ENCODE measurements at regions not wholly inside any gene's neighbourhood (a gene's known extent, or its start where the extent isn't known, plus 50 kb on each side); places are given as distances from the start of the nearest gene placed in this dataset.

DNA sequence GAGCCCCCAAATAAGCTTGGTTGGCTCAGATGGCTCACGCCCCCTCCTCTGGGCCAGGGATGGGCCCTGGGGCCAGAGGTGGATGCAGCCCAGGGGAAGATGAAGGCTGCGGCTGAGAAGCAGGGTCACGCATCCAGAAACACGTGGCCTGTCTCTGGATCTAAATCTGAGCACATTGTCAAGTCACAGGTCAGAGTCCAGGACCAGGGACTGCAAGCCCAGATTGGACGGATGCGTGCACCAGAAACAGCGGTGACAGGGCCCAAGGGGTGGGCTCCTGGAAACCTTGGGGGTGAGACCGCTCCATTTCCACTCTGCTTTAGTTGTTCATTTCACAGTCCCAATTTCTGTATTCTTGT, 226.2 kb downstream of the ACKR3 start:
- DNase-seq (ENCODE audit: low spot score), result no peak

DNA sequence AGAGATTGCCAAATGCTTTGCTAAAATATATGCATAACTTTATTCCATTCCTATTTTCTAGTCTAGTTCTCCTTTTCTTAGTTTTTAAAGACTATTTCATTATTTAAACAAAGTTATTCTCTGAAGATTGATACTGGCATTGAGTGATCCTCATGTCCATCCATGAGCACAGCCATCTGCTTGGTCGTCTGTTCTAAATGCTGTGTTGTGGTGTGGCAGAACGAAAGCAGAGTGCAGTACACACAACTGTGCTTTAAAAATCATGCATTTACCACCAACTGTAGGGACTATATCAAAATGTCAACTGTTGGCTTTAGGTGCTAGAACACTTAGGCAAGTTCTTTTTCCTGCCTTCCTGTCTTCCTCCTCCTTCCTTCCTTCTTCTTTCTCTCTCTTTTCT, 226.6 kb downstream of the ACKR3 start:
- DNase-seq (ENCODE audit: low spot score), result no peak

DNA sequence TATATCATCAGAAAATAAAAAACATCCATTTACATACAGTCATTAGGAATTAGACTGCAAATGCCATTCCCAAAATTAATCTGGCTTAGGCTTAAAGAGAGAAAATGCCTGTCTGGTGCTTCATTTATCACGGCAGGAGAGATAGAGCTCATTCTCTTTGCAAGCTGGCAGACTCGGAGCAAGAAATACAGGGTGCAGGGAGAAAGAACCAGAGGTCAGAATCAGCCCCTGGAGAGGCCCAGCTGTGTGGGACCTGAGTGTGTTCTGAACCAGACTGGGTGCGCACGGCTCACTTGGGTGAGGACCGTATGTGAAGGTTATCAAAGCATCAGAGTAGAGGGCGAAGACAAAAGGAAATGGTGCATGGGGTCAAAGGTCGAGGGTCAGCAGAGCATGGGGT, 227.8 kb downstream of the ACKR3 start:
- no peak for DNase-seq (ENCODE audit: low spot score)

DNA sequence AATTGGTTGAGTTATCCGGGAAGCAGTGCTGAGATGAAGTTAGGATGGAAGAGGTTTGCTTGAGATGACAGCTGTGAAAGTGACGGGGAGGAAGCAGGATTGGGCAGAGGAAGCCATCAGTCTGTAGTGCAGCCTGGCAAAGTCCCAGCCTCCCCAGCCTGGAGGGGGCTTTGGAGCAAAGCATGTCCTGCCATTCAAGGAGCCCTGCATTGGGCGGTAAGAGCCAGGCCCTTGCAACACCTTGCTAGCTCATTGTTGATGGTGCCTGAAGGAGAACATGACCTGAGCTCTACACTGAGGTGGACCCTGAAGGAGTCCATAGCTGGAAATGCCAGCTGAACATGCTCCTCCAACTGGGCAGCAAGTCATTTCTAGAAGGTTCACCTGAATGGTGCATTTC, 228.9 kb downstream of the ACKR3 start:
- DNase-seq (ENCODE audit: low spot score), result no peak

DNA sequence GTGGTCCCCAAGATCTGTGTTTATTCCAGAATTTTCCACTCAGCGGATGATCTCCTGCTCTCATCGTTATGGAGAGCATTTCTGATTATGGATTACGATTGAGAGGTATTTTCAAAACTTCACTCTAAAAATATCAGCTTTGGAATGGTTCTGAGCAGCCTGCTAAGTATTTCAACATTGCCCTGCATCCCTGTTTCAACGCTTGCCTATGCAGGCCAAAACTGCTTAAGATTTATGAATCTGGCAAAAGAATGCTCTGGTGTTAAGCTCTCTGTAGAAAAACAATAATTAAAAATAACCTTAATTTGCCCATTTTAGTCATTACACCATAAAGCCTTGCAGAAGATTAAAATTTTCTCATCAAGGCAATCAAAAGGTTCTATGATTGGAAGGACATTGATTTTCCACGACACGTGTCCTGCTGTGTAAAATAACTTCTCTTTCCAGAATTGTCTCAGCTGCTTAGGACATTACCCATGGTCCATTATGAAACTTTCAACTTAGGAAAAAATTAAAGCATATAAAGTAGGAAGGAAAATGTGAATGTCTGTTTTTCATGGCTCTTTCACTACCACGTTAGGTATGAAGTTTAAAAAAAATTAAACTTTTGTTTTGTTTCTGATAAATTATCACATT, 229.9 kb downstream of the ACKR3 start:
- DNase-seq (ENCODE audit: low spot score), result no peak

DNA sequence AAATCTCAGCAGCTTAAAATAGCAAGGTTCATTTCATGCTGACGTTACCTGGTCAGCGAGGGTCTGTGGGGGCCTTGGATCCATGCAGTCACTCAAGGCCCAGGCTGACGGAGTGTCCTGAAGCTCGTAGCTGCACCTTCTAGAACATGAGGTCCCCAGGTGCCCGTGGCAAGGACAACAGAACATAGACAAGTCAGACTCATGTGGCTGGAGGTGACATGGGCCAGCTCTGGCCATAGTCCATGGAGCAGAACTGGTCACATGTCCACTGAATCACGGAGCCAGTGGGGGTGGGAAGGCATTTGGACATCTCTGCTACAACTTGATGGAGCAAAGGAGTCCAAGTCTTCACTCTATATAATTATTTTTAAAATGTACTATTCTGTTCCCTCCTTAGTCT, 233.2 kb downstream of the ACKR3 start:
- no peak for DNase-seq (ENCODE audit: low spot score)

DNA sequence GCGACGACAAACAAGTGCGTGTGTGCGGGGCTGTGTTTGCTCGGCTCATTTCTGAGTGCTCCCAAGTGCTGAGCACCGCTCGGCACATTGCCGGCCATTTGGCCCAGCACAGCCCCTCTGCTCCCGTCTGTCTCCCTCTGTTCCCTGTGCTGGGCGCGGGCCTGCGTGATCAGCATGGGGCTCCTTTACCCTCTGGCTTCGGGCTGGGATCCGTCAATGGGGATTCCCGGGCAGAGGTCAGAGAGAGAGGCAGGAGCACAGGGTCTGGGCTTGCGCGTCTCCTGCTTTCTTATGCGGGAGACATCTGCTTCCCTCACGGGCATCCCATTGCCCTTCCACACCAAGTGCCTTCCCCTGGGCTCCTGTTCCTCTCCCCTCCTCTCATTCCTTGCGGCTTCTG, 234.0 kb downstream of the ACKR3 start:
- DNase-seq (ENCODE audit: low spot score), result no peak

DNA sequence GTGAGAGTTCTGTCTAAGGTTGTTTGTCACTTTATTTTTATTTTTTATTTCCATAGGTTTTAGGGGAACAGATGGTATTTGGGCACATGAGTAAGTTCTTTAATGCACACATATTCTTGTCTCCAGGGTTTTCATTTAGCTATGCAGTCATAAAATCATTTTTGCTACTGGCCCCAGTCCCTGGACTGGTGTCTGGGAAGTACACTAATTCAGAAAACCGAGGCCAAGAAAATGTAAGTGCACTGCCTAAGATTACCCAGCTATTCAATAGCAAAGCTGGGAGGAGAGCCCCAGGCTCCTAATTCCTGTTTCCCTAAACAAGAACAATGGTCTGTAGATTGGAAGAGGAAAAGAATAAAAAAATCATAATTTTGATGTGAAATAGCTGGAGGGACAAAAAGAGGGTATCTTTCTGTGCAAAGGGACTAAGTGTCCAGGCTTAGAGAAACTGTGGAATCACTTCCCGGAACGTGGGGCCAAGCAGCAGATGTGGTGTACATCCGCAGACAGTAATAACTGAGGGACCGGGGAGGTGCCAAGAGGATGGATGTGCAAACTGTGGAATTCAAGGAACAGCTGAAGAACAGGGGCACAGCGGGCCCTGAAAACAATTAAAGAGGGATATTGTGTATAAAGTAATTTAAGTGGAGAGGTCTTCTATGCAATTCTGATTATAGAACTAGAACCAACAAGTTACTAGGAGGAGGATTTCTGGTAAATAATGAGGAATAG, 236.3 kb downstream of the ACKR3 start:
- no peak for DNase-seq (ENCODE audit: low spot score)

DNA sequence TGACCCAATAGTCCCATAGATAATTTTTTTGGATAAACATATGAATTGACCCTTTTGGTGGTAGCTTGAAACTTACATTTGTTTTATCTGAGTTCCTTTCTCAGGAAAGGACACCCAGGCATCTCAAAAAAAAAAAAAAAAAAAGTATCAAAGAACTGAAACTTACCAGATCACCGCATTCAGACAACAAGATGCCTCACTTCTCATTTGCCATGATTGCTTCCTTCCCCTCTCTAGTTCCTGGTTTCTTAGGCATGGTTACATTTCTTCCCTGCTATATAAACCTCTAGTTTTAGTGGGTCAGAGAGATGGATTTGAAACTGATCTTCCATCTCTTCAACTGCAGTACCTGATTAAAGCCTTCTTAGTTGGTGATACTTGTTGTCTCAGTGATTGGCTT, 240.1 kb downstream of the ACKR3 start:
- DNase-seq (ENCODE audit: low spot score), result no peak

DNA sequence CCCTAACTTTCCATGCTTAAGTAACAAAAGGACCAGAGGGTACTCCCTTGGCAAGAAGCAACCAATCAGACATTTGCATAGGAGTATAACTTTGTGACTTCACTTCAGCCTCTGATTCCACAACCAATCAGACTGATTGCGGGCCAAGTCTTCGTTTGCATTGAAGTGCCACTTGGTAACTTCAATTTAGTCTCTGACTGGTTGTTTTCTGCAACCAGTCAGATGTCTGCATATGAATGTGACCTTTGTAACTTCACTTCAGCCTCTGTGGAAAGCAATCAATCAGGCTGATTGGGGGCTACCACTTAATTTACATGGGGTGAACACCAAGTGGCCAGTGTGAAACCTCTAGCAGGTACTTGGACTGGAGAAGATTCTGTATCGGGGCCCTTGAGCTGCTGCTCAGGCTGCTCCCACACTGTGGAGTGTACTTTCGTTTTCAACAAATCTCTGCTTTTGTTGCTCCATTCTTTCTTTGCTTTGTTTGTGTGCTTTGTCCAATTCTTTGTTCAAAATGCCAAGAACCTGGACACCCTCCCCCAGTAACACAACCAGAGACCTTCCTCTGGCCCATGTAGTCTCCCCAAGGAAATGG, 241.5 kb downstream of the ACKR3 start:
- no peak for DNase-seq (ENCODE audit: low spot score)

DNA sequence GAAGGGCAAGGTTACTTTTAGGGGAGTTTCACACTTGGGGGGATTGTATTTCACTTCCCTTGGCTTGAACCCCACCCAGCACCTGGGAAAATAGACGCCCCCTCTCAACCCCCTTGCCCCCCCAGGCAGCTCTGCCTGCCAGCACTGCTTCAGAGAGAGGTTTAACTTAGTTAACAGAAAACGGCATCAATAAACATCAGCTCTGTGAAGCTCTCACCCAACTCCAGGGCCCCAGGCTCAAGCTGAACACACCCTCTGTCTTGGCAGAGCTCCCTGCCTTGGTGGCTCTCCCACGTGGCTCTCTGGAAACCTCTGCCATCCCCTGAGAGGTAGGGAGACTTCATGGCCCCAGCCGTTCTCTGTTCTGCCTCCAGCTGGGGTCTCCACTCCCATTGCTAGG, 244.1 kb downstream of the ACKR3 start:
- DNase-seq (ENCODE audit: low spot score), result no peak

DNA sequence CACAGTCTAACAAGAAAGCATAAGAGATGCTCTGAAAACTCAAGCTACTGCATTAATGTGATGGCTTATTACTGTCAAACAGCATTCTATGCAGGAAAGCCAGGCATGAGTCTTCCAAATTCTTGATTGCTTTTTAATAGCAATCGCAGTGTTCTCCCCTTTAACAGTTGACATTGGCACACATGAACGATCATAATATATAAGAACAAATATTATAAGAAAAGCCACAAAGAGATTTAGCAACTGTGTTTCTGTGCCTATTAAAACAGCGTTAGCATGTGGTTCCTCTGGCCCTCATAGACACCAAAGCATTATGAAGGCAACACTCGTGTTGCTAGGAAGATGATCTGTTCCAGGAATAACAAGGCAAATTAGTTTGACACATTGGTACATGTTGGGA, 245.0 kb downstream of the ACKR3 start:
- no peak for DNase-seq (ENCODE audit: low spot score)

DNA sequence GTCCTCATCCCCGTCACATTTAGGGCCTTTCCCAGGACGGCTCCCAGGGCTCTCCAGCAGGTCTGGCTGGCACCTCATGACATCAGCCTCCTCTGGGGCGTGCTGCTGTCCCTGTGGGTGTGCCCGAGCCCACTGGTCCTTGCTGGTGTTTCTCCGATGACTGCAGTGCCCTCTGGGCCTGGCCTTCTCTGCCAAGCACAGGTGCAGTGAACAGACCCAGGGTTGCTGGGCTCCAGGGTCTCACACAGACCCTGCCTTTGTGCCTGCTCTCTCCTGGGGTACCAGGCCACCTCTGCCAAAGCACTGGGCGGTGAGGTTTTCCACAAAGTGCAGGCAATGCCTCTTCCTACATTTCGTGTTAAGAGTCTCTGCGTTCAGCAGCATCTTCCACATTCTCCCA, 246.1 kb downstream of the ACKR3 start:
- no peak for DNase-seq (ENCODE audit: low spot score)

DNA sequence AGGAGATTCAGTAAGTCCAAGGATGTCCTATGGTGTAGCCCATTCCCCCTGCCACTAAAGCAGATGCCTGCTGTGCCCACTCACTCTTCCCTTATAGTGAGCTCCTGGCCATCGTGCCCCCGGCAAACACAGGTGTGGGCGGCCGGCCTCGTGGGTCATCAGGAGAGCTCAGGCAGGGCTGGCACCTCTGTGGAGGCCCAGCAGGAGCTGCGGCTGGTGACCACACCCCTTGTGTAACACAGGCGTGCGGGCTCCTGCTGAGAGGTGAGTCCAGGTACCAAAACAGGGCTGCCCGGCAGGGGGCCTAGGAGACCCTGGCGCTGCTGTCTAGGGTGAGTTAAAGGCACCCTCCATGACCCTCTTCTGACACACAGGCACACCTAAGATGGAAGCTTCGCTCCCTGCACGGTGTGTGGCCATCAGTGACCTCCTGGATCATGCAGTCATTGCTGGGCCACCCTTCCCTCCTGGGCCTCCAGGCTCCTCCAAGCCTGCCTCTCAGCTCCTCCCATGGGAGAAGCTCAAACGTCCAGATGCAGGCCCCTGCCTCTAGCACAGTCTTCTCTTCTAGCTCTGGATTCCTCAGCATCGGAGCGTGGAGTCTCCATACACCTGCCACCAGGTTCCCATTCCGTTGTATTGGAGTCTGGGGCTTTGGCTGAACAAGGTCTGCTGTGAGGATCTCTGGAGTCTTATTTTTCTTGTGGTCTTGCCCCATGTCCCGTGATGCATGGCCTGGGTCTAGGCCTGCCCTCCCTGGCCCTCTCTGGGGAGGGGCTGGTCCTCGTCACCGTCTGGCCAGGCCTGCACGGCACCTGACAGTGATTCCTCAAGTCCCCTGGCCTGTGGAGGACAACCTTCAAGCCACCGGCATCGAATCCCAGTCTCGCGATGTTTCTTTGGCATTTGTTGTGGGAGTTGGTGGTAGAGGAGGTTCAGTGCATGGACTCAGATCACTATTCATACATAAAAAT, 246.9 kb downstream of the ACKR3 start:
- no peak for DNase-seq (ENCODE audit: low spot score)

DNA sequence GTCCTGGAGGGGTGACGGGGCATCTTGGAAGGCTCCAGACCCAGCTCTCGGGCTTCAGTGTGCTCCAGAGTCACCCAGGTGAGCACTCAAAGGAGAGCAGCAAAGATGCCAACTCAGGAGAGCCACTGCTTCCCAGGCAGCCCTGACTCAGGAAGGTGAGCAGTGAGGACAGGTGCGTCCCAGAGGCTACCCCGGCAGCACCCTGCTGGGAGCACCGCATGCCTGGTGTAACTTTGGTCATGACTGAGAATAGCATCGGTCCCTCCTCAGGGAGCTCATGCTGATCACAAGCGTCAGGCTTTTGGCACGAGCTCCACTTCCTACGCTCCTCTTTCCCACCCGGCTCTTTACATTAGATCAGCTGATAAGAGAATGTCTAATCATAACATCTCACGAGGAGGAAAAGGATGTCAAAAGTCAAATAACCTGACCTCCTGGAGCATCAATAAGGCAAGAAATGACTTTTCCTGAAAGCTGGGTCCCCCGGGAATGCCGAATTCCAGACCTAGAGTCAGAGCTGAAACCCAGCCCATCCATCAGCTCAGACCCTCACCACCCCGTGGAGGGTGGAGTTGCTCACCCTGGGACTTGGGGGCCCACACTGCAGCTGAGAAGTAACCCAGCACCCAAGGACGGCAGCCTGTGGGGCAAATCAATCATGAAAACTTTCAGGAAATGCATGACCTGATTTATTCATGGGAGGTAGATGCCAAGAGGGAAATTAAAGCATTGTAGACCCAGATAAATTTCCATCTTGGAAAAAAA, 248.8 kb downstream of the ACKR3 start:
- no peak for DNase-seq (ENCODE audit: low spot score)

DNA sequence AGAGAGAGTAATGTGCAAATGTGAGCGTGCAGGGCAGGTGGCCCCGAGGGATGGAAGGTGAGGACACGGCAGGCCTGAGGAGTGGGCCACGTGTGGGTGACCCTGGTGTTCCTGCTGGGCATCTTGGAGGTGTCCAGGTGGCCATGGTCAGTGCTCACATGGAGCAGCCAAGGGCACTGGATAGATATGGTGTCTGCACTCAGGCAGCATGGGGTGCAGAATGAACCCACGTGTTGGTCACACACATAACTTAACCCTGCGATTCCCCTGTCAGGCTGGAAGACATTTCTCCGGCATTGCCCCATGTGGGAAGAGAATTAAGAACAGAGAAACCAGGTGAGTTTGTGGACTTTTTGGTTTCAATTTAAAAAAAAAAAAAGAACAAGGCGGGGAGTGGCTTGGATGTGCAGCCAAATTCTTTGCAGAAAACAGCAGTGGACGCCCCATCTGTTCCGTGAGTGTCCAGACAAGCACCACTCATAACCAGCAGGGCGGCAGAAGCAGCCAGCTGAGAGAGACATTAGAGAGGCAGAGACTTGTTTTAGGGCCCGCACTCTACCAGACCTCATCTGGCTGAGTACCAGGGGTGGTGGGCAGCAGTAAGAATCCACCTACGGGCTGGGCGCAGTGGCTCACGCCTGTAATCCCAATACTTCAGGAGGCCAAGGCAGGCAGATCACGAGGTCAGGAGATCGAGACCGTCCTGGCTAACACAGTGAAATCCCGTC, 249.8 kb downstream of the ACKR3 start:
- no peak for DNase-seq (ENCODE audit: low spot score)

DNA sequence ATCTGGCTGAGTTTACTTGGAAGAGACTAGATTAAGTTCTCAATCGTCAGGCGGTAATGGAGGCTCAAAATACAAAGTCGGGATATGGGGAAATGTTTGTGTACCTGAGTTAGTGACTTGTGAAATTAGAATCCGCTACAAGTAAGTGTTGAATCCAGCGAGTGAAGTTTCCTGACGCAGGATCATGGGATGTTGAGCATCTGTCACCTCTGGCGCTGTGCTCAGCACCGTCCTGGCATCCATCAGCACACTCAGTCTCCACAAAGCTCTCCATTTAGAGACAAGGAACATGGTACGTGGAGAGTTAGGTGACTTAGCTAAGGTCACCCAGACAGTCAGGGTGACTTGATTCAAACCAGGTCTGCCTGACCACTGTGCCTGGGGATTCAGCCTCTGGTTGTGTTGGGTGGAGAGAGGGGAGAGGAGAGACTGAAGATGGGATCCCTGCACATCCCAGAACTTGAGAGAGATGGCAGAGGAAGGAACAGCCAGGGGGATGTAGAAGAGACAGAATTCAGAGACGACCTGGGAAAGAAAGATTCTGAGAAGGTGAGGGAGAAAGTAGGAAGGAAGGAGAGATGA, 251.2 kb downstream of the ACKR3 start:
- DNase-seq (ENCODE audit: low spot score), result no peak

DNA sequence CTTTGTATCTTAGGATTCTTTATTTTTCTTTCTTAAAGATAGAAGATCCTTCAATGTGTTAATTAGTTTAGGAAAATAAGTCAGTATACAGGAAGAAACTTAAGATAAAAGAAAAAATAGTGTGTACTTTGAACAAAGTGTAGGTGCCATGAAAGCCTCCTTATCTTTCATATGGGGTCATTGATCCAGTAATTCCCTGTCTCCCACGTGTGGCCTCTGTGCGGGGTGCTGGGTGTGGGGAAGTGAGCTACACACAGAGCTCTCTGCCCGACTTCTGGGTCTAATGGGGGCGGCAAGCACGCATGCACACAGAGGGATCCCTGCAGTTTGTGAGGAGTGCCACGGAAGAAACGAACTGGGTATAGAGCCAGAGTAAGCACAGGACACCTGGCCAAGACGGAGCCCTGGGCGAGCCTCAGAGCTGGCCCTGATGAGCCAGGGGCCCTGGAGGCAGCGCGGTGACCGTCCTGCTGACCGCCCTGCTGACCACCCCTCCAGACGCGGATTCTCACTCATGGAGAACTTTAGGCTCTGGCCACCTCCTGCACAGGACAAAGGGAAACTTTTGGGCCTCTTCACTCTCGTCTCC, 253.5 kb downstream of the ACKR3 start:
- DNase-seq (ENCODE audit: low spot score), result no peak

DNA sequence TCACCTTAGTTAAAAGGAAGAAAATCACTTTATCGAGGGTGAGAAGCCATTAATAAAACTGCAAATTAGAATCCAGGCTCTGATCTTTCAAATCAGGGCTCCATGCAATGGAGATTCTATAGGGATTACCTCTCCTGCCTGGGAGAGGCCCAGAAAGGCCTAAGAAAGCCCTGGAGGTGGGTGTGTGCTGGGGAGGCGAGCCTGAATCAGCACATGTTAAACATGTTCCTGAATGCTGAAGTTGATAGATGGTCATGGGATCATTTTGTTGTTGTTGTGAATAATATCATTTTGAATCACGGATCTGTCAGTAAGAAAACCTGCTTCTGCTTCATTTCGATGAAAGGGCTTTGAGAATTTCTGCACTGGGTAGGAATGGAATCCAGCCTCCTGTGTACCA, 254.3 kb downstream of the ACKR3 start:
- no peak for DNase-seq (ENCODE audit: low spot score)

DNA sequence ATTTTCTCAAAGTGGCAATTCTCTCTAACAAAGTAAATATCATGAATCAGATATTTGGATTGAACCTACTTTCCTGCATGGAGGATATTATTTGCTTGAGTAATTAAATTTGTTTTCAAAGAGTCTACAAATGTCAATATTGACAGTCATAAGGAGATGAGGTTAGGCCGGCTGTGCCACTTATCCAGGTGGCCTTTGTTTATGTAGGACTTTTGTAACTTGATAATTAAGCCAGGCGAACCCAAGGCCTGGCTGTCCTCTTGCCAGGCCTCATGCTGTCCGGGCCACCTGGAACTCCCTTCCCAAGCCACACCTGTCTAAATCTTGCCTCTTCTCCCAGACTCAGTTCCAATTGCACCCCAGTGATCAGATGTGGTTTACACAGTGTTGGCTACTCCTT, 255.2 kb downstream of the ACKR3 start:
- DNase-seq (ENCODE audit: low spot score), result no peak

All from SK-N-DZ (cell line).